Nephron (organoid): ENCODE measurements at regions not wholly inside any gene's neighbourhood (a gene's known extent, or its start where the extent isn't known, plus 50 kb on each side); places are given as distances from the start of the nearest gene placed in this dataset.

Experiments
- H3K27ac Mint-ChIP-seq, 3 experiments: 2 replicates each; pipeline ENCODE4 v1.8.0; 2020; ENCODE audit warnings: mixed read lengths in 3 of 3, mild to moderate bottlenecking in 2 of 3, moderate library complexity in 1 of 3
- H3K27me3 Mint-ChIP-seq: 2 replicates; pipeline ENCODE4 v1.8.0; 2021; ENCODE audit warnings: low read depth, mild to moderate bottlenecking, moderate library complexity, mixed read lengths
- H3K36me3 Mint-ChIP-seq: 2 replicates; pipeline ENCODE4 v1.8.0; 2020; ENCODE audit warnings: low read depth, mixed read lengths
- H3K4me1 Mint-ChIP-seq: 2 replicates; pipeline ENCODE4 v1.8.0; 2020; ENCODE audit warnings: mixed read lengths
- H3K4me3 Mint-ChIP-seq, 3 experiments: 2 replicates each; pipeline ENCODE4 v1.8.0; 2020; ENCODE audit warnings: mild to moderate bottlenecking in 3 of 3, mixed read lengths in 3 of 3, moderate library complexity in 2 of 3
- H3K9me3 Mint-ChIP-seq: 2 replicates; pipeline ENCODE4 v1.8.0; 2020; ENCODE audit warnings: mixed read lengths
- TF ChIP-seq, protein P1 (sequence below), 3 experiments: fragments of 200-600 bp; sonication (generic); IDR thresholded peaks; one replicate each; pipeline ENCODE4 v1.5.0; 2021; ENCODE audit warnings: antibody characterized with exemption in 3 of 3; ENCODE audit not compliant: unreplicated experiment in 3 of 3

DNA sequence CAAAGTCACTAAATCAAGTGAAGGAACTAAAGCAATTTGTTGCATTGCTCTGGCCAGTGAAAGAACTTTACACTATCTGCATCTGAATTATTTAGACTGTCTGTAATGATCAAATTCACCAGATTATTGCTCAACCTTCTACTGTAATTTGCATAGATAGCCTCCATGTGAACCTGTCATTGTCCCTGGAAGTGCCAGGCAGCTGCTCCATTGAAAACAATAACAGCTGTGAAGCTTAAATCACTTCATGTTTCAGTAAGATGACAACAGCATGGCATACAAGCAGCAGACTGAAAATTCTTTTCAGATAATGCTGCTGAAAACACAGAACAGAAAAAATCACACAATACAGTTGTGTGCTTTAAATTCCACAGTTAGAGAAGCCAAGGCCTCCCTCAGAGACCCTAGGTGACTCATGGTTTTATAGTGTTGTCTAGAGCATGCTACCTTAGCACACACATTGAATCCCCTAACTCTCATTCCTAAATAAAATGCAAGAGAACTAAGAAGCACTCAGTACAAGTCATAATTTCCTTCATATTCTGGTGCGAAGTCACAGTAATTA lies 248.9 kb downstream of the TPBG start:
- H3K4me1 Mint-ChIP-seq = peaks cover 57% of the 10 kb centered on the region
- TF ChIP-seq, protein P1, sequence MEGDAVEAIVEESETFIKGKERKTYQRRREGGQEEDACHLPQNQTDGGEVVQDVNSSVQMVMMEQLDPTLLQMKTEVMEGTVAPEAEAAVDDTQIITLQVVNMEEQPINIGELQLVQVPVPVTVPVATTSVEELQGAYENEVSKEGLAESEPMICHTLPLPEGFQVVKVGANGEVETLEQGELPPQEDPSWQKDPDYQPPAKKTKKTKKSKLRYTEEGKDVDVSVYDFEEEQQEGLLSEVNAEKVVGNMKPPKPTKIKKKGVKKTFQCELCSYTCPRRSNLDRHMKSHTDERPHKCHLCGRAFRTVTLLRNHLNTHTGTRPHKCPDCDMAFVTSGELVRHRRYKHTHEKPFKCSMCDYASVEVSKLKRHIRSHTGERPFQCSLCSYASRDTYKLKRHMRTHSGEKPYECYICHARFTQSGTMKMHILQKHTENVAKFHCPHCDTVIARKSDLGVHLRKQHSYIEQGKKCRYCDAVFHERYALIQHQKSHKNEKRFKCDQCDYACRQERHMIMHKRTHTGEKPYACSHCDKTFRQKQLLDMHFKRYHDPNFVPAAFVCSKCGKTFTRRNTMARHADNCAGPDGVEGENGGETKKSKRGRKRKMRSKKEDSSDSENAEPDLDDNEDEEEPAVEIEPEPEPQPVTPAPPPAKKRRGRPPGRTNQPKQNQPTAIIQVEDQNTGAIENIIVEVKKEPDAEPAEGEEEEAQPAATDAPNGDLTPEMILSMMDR (IDR thresholded peaks at IDR 0.05; ENCODE audit: unreplicated experiment in 3 of 3) = no peak
- no peaks in the 10 kb centered on the region for H3K27me3 Mint-ChIP-seq
- no peaks in the 10 kb centered on the region for H3K9me3 Mint-ChIP-seq
- H3K27ac Mint-ChIP-seq = peak overlapping the region; percentile 84 to 85 (median 85)
- H3K36me3 Mint-ChIP-seq = no peaks in the 10 kb centered on the region
- H3K4me3 Mint-ChIP-seq = peak overlapping the region in 1 of 3 experiments; percentile 0

DNA sequence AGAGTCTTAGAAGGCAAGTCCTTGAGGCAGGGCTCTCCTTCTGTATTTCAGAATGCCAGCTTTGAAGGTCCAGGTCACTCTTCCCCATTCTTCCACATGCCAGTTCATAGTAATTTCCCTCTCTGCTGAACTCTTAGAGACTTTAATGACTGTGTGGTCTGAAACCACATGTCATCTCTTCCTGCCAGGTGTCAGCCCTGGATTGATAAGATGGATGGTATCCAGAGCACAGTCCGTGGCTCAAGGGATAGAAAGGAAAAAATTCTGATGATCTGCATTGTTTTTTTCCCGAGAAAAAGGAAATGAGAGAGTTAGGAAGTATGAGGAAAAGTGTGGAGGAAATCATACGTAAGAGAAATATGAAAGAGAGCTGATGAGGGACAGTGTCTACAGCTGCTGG lies 250.9 kb downstream of the TPBG start:
- peaks cover 44% of the 10 kb centered on the region for H3K4me1 Mint-ChIP-seq
- no peaks in the 10 kb centered on the region for H3K36me3 Mint-ChIP-seq
- H3K9me3 Mint-ChIP-seq = no peaks in the 10 kb centered on the region
- H3K4me3 Mint-ChIP-seq = no peak overlapping the region
- no peak overlapping the region for H3K27ac Mint-ChIP-seq
- TF ChIP-seq, protein P1 (IDR thresholded peaks at IDR 0.05; ENCODE audit: unreplicated experiment in 3 of 3) = no peak
- H3K27me3 Mint-ChIP-seq = no peaks in the 10 kb centered on the region

DNA sequence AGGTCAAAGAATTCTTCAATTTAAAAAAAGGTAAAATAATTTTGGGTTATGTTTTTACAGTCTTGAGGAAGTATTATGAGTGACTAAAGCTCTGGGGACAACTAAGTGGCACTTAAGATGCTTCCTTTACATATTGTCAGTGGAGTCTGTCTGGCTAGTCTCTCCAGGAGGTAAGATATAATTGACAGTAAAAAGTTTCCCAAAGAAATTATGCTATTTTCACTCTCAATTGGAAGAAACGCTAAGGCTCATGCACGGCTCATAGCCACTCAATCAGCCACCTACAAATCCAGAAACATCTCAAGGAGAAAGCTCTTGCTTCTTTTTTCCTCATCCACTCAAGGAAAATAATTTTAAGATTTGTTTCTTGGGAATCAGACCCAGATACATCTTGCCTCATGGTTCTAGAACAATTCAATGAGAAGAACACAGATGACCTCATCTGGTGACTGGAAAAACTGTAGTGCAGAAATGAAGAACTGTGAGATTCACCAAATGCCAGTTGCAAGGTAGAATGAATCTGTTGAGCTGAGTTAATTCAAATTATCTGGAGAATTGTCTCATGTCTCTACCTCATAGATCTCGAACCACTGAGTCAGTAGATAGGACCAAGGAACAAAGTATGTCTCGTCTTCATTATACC lies 252.9 kb downstream of the TPBG start:
- no peak overlapping the region for H3K4me3 Mint-ChIP-seq
- TF ChIP-seq, protein P1 (IDR thresholded peaks at IDR 0.05; ENCODE audit: unreplicated experiment in 3 of 3) = peak; percentile 11 to 17 (median 14)

DNA sequence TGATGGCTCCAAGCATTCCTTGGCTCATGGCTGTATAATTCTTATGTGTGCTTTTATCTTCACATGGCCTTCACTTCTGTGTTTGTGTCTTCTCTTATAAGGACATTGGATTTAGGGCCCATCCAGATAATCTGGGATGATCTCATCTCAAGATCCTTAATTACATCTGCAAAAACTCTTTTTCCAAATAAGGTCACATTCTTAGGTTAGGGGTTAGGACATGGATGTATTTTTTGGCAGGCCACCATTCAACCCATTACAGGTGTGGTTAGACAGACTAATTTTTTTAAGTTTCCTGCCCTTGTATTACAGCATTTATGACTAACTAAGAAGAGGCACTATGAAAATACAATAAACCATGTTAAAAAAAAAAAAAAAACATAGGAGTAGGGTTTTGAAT lies 254.0 kb downstream of the TPBG start:
- Mint-ChIP-seq H3K36me3 (no peaks in the 10 kb centered on the region), H3K4me3 (no peak overlapping the region), H3K4me1 (peaks cover 13% of the 10 kb centered on the region), H3K27me3 (no peaks in the 10 kb centered on the region), H3K27ac (no peak overlapping the region), H3K9me3 (no peaks in the 10 kb centered on the region)
- TF ChIP-seq, protein P1 (IDR thresholded peaks at IDR 0.05; ENCODE audit: unreplicated experiment in 3 of 3) = no peak

More for the DNA sequence above, 252.9 kb downstream of the TPBG start:
- Mint-ChIP-seq H3K9me3 (no peaks in the 10 kb centered on the region), H3K4me1 (peaks cover 25% of the 10 kb centered on the region), H3K36me3 (no peaks in the 10 kb centered on the region), H3K27ac (no peak overlapping the region), H3K27me3 (no peaks in the 10 kb centered on the region)

DNA sequence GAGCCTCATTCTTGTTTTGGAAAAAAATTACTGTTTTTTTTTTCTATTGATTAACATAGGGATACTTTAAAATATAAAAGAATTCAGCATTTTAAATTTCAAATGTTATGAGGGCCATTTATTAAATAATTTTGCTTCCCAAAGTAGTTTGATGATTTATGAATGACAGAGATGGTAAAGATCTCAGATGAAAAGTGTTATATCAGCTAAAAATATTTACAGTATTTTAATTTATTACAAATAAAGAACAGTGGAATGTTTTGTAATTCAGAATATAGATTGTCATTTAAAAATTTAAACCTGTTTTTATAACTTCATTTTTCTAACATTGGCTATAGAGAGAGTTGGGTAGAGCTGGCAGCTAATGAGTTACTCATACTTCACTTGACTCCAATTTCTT lies 256.0 kb downstream of the TPBG start:
- H3K27ac Mint-ChIP-seq = no peak overlapping the region
- H3K27me3 Mint-ChIP-seq = no peaks in the 10 kb centered on the region
- peaks cover 7% of the 10 kb centered on the region for H3K4me1 Mint-ChIP-seq
- TF ChIP-seq, protein P1 (IDR thresholded peaks at IDR 0.05; ENCODE audit: unreplicated experiment in 3 of 3) = no peak
- no peak overlapping the region for H3K4me3 Mint-ChIP-seq
- H3K9me3 Mint-ChIP-seq = no peaks in the 10 kb centered on the region
- no peaks in the 10 kb centered on the region for H3K36me3 Mint-ChIP-seq

DNA sequence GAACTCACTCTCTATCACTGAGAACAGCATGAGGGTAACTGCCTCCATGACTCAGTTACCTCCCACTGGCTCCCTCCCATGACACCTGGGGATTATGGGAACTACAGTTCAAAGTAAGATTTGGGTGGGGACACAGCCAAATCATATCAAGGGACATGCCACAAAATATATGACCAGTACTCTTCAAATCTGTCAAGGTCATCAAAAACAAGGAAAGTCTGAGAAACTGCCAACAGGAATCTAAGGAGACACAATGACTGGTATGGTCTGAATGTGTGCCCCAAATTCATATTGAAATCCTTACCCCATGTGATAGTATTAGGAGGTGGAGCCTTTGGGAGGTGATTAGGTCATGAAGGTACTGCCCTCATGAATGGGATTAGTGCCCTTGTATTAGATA lies 258.8 kb downstream of the TPBG start:
- Mint-ChIP-seq H3K4me3 (no peak overlapping the region), H3K9me3 (no peaks in the 10 kb centered on the region), H3K4me1 (peaks cover 6% of the 10 kb centered on the region), H3K36me3 (no peaks in the 10 kb centered on the region), H3K27ac (no peak overlapping the region), H3K27me3 (peaks cover 4% of the 10 kb centered on the region)
- TF ChIP-seq, protein P1 (IDR thresholded peaks at IDR 0.05; ENCODE audit: unreplicated experiment in 3 of 3) = no peak
